ENCODE measurements at regions not wholly inside any gene's neighbourhood (a gene's known extent, or its start where the extent isn't known, plus 50 kb on each side); places are given as distances from the start of the nearest gene placed in this dataset.

DNA sequence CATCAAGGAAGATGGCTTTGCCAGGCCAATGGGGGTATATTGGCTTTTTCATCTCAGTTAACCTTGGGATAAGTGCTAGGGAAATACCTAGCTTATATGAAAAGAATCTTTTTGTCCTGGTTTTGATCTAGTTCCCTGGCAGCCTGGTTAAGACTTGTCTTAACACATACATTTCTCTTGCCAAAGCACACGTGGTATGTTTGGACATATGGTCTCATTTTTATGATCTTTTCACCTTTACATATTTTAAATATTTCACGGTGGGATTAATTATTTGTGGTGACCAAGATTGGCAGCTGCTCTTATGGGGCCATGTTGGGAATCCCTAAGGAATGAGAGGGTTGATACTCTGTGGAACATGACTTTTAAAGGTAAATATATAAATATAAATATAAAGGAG lies 312.5 kb downstream of the NPR3 start:
- H3K27ac ChIP-seq, result no peak overlapping the region

DNA sequence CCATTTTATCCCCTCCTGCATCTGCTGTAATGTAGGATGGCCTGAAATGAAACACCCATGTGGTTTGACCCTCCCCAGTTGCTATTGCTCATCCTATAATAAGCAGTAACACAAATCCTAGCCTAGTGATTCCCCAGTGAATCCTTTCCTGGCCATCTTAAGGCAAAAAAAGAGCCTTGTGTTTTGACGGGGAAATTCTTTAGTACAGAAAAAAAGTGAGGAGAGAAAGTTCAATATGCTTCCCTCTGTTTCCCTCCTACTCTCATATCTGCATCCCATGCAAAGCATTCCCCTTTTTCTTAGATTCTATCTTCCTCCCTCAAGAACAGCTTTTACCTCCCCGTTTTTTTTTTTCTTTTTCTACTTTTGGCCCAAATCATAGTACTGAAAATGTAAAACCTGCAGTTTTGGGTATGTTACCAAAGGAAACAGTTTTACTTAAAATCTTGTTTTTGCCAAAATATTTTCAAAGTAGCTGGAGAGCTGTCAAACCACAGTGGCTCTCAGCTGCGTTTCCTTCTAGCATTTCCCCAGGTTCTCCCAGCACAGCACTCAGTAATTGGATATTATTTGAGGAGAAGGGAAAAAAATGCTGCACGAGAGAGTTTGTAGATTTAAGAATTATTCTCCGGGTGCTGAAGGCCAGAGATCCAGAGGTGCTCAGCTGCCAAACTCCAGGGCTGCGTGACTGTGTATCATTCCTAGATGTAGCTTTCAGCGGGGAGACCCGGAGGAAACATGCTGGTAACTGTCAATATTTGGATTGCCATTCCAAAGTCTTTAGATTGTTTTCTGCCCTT lies 321.4 kb downstream of the NPR3 start:
- TF ChIP-seq, protein P1, sequence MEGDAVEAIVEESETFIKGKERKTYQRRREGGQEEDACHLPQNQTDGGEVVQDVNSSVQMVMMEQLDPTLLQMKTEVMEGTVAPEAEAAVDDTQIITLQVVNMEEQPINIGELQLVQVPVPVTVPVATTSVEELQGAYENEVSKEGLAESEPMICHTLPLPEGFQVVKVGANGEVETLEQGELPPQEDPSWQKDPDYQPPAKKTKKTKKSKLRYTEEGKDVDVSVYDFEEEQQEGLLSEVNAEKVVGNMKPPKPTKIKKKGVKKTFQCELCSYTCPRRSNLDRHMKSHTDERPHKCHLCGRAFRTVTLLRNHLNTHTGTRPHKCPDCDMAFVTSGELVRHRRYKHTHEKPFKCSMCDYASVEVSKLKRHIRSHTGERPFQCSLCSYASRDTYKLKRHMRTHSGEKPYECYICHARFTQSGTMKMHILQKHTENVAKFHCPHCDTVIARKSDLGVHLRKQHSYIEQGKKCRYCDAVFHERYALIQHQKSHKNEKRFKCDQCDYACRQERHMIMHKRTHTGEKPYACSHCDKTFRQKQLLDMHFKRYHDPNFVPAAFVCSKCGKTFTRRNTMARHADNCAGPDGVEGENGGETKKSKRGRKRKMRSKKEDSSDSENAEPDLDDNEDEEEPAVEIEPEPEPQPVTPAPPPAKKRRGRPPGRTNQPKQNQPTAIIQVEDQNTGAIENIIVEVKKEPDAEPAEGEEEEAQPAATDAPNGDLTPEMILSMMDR (conservative IDR thresholded peaks at IDR 0.05), result no peak
- no peak overlapping the region for H3K27ac ChIP-seq

More for the DNA sequence above, 312.5 kb downstream of the NPR3 start:
- TF ChIP-seq, protein P1 (conservative IDR thresholded peaks at IDR 0.05), result no peak

DNA sequence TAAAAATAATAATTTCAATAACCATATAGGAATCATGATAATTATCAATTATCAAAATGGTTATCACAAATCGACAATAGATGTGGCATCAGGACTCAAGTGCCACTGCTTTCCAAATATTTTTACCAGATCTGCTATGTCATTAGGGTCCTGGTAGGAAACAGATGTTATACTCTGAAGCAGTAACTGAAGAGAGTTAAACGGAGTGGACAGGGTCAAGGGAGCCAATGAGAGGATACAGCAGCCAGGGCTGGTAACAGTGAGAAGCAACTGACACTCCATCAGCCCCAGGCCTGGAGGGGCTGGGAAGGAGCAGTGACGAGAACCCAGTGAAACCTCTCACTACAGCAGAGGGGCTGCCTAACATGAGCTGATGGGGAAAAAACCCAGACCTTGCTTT lies 322.4 kb downstream of the NPR3 start:
- TF ChIP-seq, protein P1 (conservative IDR thresholded peaks at IDR 0.05), result no peak
- H3K27ac ChIP-seq, result no peak overlapping the region

DNA sequence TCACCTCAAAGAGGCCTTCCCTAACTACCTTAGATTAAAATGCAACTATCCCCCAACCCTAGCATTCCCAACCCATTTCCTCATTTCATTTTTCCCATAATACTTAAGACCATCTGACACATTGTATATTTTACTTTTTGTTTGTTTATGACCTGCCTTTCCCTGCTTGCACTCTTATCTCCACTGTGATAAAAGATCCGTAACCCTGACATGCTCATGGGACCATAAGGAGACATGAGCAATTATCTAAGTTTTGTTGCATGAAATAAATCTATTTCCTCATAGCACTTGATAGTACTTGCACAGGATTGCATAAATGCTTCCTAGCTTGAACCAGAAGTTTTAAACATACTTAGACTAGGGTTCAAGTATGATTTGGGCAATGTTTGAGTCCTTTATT lies 323.7 kb downstream of the NPR3 start:
- H3K27ac ChIP-seq, result no peak overlapping the region
- TF ChIP-seq, protein P1 (conservative IDR thresholded peaks at IDR 0.05), result no peak

DNA sequence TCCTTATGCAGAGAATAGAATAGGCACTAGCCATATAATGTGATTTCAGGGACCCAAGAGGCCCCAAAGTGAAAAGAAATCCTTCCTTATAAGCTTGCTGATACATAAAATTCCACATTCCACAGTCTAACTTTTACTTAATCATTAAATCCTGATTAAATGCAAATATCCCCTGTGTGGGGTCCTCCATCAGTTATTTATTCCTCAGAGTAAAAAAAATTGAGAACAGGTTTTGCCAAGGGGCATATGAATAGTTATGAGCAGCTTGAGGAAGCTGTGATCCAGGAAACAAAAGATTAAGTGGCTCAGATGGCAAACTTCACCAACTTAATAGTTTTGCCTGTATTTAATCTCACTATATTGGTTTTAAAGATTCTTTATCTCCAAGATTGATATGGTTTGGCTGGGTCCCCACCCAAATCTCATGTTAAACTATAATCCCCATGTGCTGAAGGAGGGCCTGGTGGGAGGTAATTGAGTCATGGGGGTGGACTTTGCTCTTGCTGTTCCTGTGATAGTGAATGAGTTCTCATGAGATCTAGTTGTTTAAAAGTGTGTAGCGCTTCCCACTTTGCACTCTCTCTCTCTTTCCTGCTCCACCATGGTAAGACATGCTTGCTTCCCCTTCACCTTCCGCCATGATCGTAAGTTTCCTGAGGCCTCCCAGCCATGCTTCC lies 324.9 kb downstream of the NPR3 start:
- no peak overlapping the region for H3K27ac ChIP-seq

DNA sequence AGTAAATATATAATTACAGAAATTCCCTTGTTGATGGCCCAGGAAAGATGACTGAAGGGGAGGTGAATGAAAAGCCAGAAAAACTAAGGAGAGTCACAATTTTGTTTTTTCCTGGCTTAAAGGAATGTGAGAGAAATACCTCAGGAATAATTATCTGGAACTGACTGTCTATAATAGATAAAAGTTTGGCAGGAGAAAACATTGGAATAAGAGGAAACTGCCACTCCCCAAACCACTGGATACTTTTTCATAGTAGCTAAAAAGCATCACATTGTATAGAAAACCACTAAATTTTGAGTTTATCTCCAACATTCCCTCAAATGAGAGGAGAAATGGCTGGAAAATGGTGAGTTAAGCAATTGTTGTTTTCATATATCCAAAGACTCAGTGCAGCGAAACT lies 326.0 kb downstream of the NPR3 start:
- H3K27ac ChIP-seq, result no peak overlapping the region

More for the DNA sequence above, 324.9 kb downstream of the NPR3 start:
- TF ChIP-seq, protein P1 (conservative IDR thresholded peaks at IDR 0.05), result no peak

DNA sequence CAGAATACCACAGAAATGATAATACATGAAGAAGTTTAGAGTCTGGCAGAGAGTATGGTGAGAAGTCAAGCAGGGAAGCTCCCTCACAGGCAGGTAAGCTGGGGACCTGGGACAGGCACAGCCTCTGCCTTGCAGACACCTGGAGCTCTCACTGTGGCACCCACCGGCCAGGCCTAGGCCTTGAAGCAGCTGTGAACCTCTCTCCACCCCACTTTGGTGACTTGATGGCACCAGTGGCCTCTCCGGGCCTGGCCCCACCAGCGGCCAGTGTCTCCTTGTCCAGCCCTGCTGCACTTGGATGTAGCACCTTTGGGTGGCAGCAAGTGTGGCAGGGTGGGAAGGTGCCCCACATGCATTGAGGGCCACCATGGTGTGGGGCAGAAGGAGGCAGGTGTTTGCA lies 330.5 kb downstream of the NPR3 start:
- H3K27ac ChIP-seq, result no peak overlapping the region
- TF ChIP-seq, protein P1 (conservative IDR thresholded peaks at IDR 0.05), result no peak

More for the DNA sequence above, 326.0 kb downstream of the NPR3 start:
- TF ChIP-seq, protein P1 (conservative IDR thresholded peaks at IDR 0.05), result no peak

Measured in VCaP (cell line).